ENCODE measurements at regions not wholly inside any gene's neighbourhood (a gene's known extent, or its start where the extent isn't known, plus 50 kb on each side); places are given as distances from the start of the nearest gene placed in this dataset.

DNA sequence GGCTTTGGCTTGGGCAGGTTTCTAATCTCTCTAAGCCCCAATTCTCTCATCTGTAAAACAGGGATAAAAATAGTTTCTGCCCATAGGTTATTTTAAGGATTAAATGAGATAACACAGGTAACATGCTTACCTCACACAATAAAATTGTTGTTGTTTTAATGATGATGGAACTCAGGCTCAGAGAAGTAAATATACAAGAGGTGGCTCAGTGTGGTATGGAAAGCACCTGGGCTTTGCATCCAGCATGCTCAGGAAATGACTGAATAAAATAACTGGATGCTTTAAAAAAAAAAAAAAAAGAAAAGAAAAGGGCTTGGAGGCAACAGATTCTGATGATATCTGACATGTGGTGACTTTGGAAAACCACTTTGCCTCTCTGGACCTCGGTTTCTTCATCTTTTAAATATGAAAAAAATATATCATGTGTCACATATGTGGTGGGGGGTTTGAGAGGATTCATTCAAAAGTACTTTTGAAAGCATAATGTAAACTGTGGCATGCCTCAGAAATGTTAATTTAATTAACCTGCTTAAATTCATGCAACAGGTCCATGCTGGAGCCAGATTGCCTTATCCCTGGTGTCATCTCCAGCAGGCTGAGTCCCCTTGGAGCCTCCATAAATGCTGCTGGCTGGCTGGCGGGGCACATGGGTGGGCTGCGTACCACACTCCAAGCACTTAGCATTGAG lies 112.8 kb upstream of the CDC42EP3 start:
- H3K36me3 ChIP-seq: no peaks in the 10 kb centered on the region
- TF ChIP-seq, protein P1, sequence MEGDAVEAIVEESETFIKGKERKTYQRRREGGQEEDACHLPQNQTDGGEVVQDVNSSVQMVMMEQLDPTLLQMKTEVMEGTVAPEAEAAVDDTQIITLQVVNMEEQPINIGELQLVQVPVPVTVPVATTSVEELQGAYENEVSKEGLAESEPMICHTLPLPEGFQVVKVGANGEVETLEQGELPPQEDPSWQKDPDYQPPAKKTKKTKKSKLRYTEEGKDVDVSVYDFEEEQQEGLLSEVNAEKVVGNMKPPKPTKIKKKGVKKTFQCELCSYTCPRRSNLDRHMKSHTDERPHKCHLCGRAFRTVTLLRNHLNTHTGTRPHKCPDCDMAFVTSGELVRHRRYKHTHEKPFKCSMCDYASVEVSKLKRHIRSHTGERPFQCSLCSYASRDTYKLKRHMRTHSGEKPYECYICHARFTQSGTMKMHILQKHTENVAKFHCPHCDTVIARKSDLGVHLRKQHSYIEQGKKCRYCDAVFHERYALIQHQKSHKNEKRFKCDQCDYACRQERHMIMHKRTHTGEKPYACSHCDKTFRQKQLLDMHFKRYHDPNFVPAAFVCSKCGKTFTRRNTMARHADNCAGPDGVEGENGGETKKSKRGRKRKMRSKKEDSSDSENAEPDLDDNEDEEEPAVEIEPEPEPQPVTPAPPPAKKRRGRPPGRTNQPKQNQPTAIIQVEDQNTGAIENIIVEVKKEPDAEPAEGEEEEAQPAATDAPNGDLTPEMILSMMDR (IDR thresholded peaks at IDR 0.05): no peak
- intact Hi-C loops (cut with DNase I; ENCODE audit: low total_unique reads): loop anchor here (5.0 kb wide), 1 partner anchor 138 kb away; no protein-coding TSS in a partner anchor
- H3K27ac ChIP-seq: peak overlapping the region; percentile 76 to 83
- peaks cover 0 to 6% (median 0%) of the 10 kb centered on the region in 3 donors for H3K9me3 ChIP-seq
- DNase-seq: no peak
- no peaks in the 10 kb centered on the region for H3K27me3 ChIP-seq
- peaks cover 0 to 34% (median 14%) of the 10 kb centered on the region in 4 donors for H3K4me1 ChIP-seq
- no peak overlapping the region for H3K4me3 ChIP-seq

DNA sequence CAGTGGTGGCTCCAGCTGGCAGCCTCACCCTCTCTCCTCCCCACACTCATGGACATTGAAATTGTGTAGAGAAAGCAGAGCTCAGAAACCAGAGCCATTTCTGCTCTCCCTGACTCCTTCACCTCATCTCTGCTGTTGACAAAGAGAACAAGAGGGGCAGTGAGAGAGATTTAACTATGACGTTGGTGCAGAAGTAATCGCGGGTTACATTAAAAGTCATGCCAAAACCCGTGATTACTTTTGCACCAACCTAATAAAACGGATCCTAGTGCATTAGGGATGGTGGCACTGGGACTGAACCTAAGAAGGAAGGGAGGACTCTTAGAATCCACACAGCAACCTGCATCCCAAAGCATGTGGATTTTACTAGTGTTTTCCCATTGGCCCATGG lies 113.3 kb upstream of the CDC42EP3 start:
- no peak for DNase-seq
- no peak overlapping the region for H3K27ac ChIP-seq
- no peaks in the 10 kb centered on the region for H3K36me3 ChIP-seq
- H3K4me3 ChIP-seq: no peak overlapping the region
- intact Hi-C loops (cut with DNase I; ENCODE audit: low total_unique reads): loop anchor here (5.0 kb wide), 1 partner anchor 138 kb away; no protein-coding TSS in a partner anchor
- peaks cover 0 to 6% (median 0%) of the 10 kb centered on the region in 3 donors for H3K9me3 ChIP-seq
- H3K27me3 ChIP-seq: no peaks in the 10 kb centered on the region
- TF ChIP-seq, protein P1 (IDR thresholded peaks at IDR 0.05): no peak
- peaks cover 0 to 34% (median 14%) of the 10 kb centered on the region in 4 donors for H3K4me1 ChIP-seq

DNA sequence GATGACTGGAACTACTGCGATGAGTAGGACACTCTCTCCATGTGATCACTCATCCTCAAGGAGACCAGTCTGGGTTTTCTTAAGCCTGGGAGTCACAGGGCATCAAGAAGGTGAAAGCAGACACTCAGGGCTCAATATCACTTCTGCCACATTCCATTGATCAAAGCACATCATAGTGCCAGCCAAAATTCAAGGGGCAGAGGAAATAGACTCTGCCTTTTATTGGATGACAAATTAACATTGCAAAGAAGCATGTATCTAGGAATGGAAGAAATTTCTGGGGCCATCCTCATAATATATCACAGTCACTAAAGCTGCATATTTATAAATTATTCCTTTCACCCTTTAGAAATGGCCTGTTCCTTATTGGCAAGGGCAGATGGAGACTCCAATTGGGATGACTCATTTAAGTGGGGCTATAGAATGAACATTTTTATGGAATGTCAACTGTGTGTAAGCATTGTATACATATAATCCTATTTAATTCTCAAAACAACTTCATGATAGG lies 114.8 kb upstream of the CDC42EP3 start:
- peaks cover 0 to 26% (median 10%) of the 10 kb centered on the region in 4 donors for H3K4me1 ChIP-seq
- no peak for DNase-seq
- TF ChIP-seq, protein P1 (IDR thresholded peaks at IDR 0.05): no peak
- no peak overlapping the region for H3K4me3 ChIP-seq
- H3K36me3 ChIP-seq: no peaks in the 10 kb centered on the region
- H3K27ac ChIP-seq: no peak overlapping the region
- intact Hi-C loops (cut with DNase I; ENCODE audit: low total_unique reads): no loop called here
- H3K27me3 ChIP-seq: no peaks in the 10 kb centered on the region
- peaks cover 0 to 6% (median 0%) of the 10 kb centered on the region in 3 donors for H3K9me3 ChIP-seq

DNA sequence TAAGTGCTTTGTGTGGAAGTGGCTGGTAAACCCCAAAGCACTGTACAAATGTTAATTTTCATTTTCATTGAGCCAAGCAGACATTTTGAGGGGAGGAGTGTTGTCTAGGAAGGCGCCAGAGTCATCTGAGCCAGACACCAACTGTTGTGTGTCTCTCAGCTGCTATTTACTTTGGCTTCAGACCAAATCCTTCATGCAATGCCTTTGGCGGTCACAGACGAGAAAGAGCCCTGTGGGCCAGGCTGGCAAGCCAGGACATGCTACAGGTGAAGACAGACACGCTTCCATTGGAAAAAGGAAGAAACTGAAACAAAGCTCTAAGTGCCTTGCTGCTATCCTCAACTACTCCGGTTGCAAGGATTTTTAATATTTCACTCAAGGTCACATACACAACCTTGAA lies 115.4 kb upstream of the CDC42EP3 start:
- Histone ChIP-seq H3K4me3 (no peak overlapping the region), H3K9me3 (peaks cover 0 to 6% (median 0%) of the 10 kb centered on the region in 3 donors), H3K27me3 (no peaks in the 10 kb centered on the region), H3K27ac (no peak overlapping the region), H3K4me1 (peaks cover 0 to 20% (median 9%) of the 10 kb centered on the region in 4 donors), H3K36me3 (no peaks in the 10 kb centered on the region)
- TF ChIP-seq, protein P1 (IDR thresholded peaks at IDR 0.05): no peak
- no peak for DNase-seq
- intact Hi-C loops (cut with DNase I; ENCODE audit: low total_unique reads): no loop called here

DNA sequence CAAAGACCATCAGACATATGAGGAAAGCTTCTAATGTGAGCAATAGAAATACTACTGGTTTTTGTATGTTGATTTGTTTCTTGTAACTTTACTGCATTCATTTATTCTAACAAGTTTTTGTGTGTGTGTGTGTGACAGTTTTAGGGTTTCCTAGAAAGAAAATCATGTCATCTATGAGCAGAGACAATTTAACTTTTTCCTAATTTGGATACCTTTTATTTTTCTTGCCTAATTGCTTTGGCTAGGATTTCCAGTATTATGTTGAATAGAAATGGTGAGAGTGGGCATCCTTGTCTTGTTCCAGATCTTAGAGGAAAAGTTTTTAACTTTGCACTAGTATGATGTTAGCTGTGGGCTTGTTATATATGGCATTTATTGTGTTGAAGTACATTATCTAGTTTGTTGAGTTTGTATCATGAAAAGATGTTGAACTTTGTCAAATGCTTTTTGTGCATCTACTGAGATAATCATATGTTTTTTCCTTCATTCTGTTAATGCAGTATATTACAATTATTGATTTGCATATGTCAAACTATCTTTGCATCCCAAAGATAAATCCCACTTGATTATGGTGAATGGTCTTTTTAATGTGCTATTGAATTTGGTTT lies 117.3 kb upstream of the CDC42EP3 start:
- H3K4me1 ChIP-seq: peaks cover 0 to 13% (median 5%) of the 10 kb centered on the region in 4 donors
- TF ChIP-seq, protein P1 (IDR thresholded peaks at IDR 0.05): no peak
- H3K36me3 ChIP-seq: no peaks in the 10 kb centered on the region
- intact Hi-C loops (cut with DNase I; ENCODE audit: low total_unique reads): no loop called here
- peaks cover 0 to 6% (median 0%) of the 10 kb centered on the region in 3 donors for H3K9me3 ChIP-seq
- H3K27me3 ChIP-seq: no peaks in the 10 kb centered on the region
- H3K4me3 ChIP-seq: no peak overlapping the region
- no peak for DNase-seq
- no peak overlapping the region for H3K27ac ChIP-seq
